ENCODE measurements at regions not wholly inside any gene's neighbourhood (a gene's known extent, or its start where the extent isn't known, plus 50 kb on each side); places are given as distances from the start of the nearest gene placed in this dataset.
"Not testable (repeated sequence)": the region's sequence is repeated elsewhere in the genome, so short reads cannot be mapped to it uniquely, and the experiment has no call there.

- not testable (repeated sequence) for H3K27ac ChIP-seq (ENCODE audit: low read length); H2AFZ ChIP-seq (ENCODE audit: low read length); H3K9ac ChIP-seq (ENCODE audit: low read length); H3K36me3 ChIP-seq (ENCODE audit: insufficient read depth, low read length); H3K4me2 ChIP-seq (ENCODE audit: low read depth, low read length, poor library complexity, severe bottlenecking); DNase-seq; H3K4me1 ChIP-seq (ENCODE audit: low read length); H3K27me3 ChIP-seq (ENCODE audit: low read length); H3K4me3 ChIP-seq (ENCODE audit: low read length); H3K9me2 ChIP-seq (replicated peaks; ENCODE audit: insufficient read depth, low read length); H4K20me1 ChIP-seq (ENCODE audit: insufficient read depth, low read depth, low read length); H3K9me3 ChIP-seq (ENCODE audit: low read length); H3K79me2 ChIP-seq (ENCODE audit: low read length)
These were observed 157.6 kb upstream of the CACNA1E start for GRCh38 chr1:181325765-181326164.

GRCh38 chr1:181326348-181326747 lies 157.0 kb upstream of the CACNA1E start:
- Histone ChIP-seq H2AFZ (ENCODE audit: low read length) (no peak overlapping the region), H3K27ac (ENCODE audit: low read length) (no peak overlapping the region), H3K4me3 (ENCODE audit: low read length) (no peak overlapping the region), H3K36me3 (ENCODE audit: insufficient read depth, low read length) (no peaks in the 10 kb centered on the region), H3K4me1 (ENCODE audit: low read length) (no peaks in the 10 kb centered on the region), H3K27me3 (ENCODE audit: low read length) (no peaks in the 10 kb centered on the region), H3K9ac (ENCODE audit: low read length) (no peak overlapping the region), H4K20me1 (ENCODE audit: insufficient read depth, low read depth, low read length) (no peaks in the 10 kb centered on the region), H3K79me2 (ENCODE audit: low read length) (no peaks in the 10 kb centered on the region), H3K9me2 (replicated peaks; ENCODE audit: insufficient read depth, low read length) (no peaks in the 10 kb centered on the region), H3K9me3 (ENCODE audit: low read length) (no peaks in the 10 kb centered on the region), H3K4me2 (ENCODE audit: low read depth, low read length, poor library complexity, severe bottlenecking) (no peak overlapping the region)
- DNase-seq = no peak

DNA sequence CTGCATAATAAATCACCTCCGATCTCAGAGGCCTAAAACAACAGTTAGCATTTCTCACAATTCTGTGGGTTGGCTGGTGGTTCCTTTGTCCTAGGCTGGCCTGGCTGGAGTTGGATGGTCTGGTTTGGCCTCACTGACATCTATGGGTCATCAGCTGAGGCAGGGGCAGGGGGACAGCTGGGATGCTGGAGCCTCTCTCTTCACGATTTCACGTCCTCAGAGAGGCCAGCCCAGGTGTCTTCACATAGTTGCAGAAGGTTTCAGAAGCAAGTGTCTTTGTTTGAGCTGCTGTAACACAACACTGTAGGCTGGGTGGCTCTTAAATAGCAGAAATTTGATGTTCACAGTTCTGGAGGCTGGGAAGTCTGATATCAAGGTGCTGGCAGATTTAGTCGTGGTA lies 155.5 kb upstream of the CACNA1E start:
- no peaks in the 10 kb centered on the region for H3K27me3 ChIP-seq (ENCODE audit: low read length)
- H3K4me2 ChIP-seq (ENCODE audit: low read depth, low read length, poor library complexity, severe bottlenecking) = no peak overlapping the region
- no peaks in the 10 kb centered on the region for H3K9me3 ChIP-seq (ENCODE audit: low read length)
- no peaks in the 10 kb centered on the region for H3K4me1 ChIP-seq (ENCODE audit: low read length)
- no peaks in the 10 kb centered on the region for H3K79me2 ChIP-seq (ENCODE audit: low read length)
- DNase-seq = no peak
- H3K36me3 ChIP-seq (ENCODE audit: insufficient read depth, low read length) = no peaks in the 10 kb centered on the region
- H3K4me3 ChIP-seq (ENCODE audit: low read length) = no peak overlapping the region
- H3K9ac ChIP-seq (ENCODE audit: low read length) = no peak overlapping the region
- no peak overlapping the region for H3K27ac ChIP-seq (ENCODE audit: low read length)
- no peak overlapping the region for H2AFZ ChIP-seq (ENCODE audit: low read length)
- H3K9me2 ChIP-seq (replicated peaks; ENCODE audit: insufficient read depth, low read length) = no peaks in the 10 kb centered on the region
- H4K20me1 ChIP-seq (ENCODE audit: insufficient read depth, low read depth, low read length) = no peaks in the 10 kb centered on the region

GRCh38 chr1:181334724-181335123 lies 148.6 kb upstream of the CACNA1E start:
- no peak for DNase-seq
- Histone ChIP-seq H3K4me1 (ENCODE audit: low read length) (no peaks in the 10 kb centered on the region), H2AFZ (ENCODE audit: low read length) (no peak overlapping the region), H3K36me3 (ENCODE audit: insufficient read depth, low read length) (no peaks in the 10 kb centered on the region), H3K27ac (ENCODE audit: low read length) (no peak overlapping the region), H3K9me2 (replicated peaks; ENCODE audit: insufficient read depth, low read length) (no peaks in the 10 kb centered on the region), H3K4me2 (ENCODE audit: low read depth, low read length, poor library complexity, severe bottlenecking) (no peak overlapping the region), H3K79me2 (ENCODE audit: low read length) (no peaks in the 10 kb centered on the region), H3K9me3 (ENCODE audit: low read length) (no peaks in the 10 kb centered on the region), H3K4me3 (ENCODE audit: low read length) (no peak overlapping the region), H3K9ac (ENCODE audit: low read length) (no peak overlapping the region), H4K20me1 (ENCODE audit: insufficient read depth, low read depth, low read length) (no peaks in the 10 kb centered on the region), H3K27me3 (ENCODE audit: low read length) (no peaks in the 10 kb centered on the region)

- H3K4me2 ChIP-seq (ENCODE audit: low read depth, low read length, poor library complexity, severe bottlenecking) = no peak overlapping the region
- H4K20me1 ChIP-seq (ENCODE audit: insufficient read depth, low read depth, low read length) = no peaks in the 10 kb centered on the region
- H3K27ac ChIP-seq (ENCODE audit: low read length) = no peak overlapping the region
- no peaks in the 10 kb centered on the region for H3K27me3 ChIP-seq (ENCODE audit: low read length)
- no peaks in the 10 kb centered on the region for H3K4me1 ChIP-seq (ENCODE audit: low read length)
- H3K4me3 ChIP-seq (ENCODE audit: low read length) = no peak overlapping the region
- no peaks in the 10 kb centered on the region for H3K79me2 ChIP-seq (ENCODE audit: low read length)
- DNase-seq = no peak
- no peaks in the 10 kb centered on the region for H3K36me3 ChIP-seq (ENCODE audit: insufficient read depth, low read length)
- H3K9ac ChIP-seq (ENCODE audit: low read length) = no peak overlapping the region
- no peaks in the 10 kb centered on the region for H3K9me2 ChIP-seq (replicated peaks; ENCODE audit: insufficient read depth, low read length)
- H3K9me3 ChIP-seq (ENCODE audit: low read length) = no peaks in the 10 kb centered on the region
- no peak overlapping the region for H2AFZ ChIP-seq (ENCODE audit: low read length)
These were observed 147.7 kb upstream of the CACNA1E start for GRCh38 chr1:181335631-181336030.

GRCh38 chr1:181341026-181341632 lies 142.2 kb upstream of the CACNA1E start:
- H4K20me1 ChIP-seq (ENCODE audit: insufficient read depth, low read depth, low read length) = no peaks in the 10 kb centered on the region
- H2AFZ ChIP-seq (ENCODE audit: low read length) = no peak overlapping the region
- no peak overlapping the region for H3K9ac ChIP-seq (ENCODE audit: low read length)
- no peaks in the 10 kb centered on the region for H3K79me2 ChIP-seq (ENCODE audit: low read length)
- no peaks in the 10 kb centered on the region for H3K27me3 ChIP-seq (ENCODE audit: low read length)
- H3K9me3 ChIP-seq (ENCODE audit: low read length) = no peaks in the 10 kb centered on the region
- H3K4me1 ChIP-seq (ENCODE audit: low read length) = no peaks in the 10 kb centered on the region
- H3K27ac ChIP-seq (ENCODE audit: low read length) = no peak overlapping the region
- no peak overlapping the region for H3K4me2 ChIP-seq (ENCODE audit: low read depth, low read length, poor library complexity, severe bottlenecking)
- H3K4me3 ChIP-seq (ENCODE audit: low read length) = no peak overlapping the region
- no peaks in the 10 kb centered on the region for H3K9me2 ChIP-seq (replicated peaks; ENCODE audit: insufficient read depth, low read length)
- no peak for DNase-seq
- no peaks in the 10 kb centered on the region for H3K36me3 ChIP-seq (ENCODE audit: insufficient read depth, low read length)

GRCh38 chr1:181344091-181344490 lies 139.2 kb upstream of the CACNA1E start:
- H4K20me1 ChIP-seq (ENCODE audit: insufficient read depth, low read depth, low read length) = no peaks in the 10 kb centered on the region
- no peak overlapping the region for H2AFZ ChIP-seq (ENCODE audit: low read length)

DNA sequence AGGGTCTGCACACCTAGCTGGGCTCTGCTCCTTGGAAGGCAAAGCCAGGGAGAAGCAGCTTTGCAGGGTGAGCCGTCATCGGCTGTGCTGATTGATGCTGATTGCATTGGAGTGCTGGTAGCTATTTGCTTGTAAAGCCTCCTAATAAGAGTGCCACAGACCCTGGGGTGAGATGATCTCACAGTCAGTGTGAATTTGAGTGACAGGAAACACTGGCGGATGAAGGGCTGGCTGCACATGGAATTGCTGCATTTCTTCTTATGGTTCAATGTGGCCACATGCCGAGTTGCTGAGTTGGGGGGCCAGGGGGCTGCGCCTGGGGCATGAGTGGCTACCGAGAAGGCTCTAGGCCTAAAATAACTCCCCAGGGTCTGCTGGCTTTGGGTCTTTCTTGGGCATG lies 138.2 kb upstream of the CACNA1E start:
- H2AFZ ChIP-seq (ENCODE audit: low read length) = no peak overlapping the region
- no peaks in the 10 kb centered on the region for H3K79me2 ChIP-seq (ENCODE audit: low read length)
- no peaks in the 10 kb centered on the region for H3K36me3 ChIP-seq (ENCODE audit: insufficient read depth, low read length)
- H3K9me2 ChIP-seq (replicated peaks; ENCODE audit: insufficient read depth, low read length) = no peaks in the 10 kb centered on the region
- H3K4me2 ChIP-seq (ENCODE audit: low read depth, low read length, poor library complexity, severe bottlenecking) = no peak overlapping the region
- no peaks in the 10 kb centered on the region for H4K20me1 ChIP-seq (ENCODE audit: insufficient read depth, low read depth, low read length)
- H3K27ac ChIP-seq (ENCODE audit: low read length) = no peak overlapping the region
- H3K4me3 ChIP-seq (ENCODE audit: low read length) = no peak overlapping the region
- H3K4me1 ChIP-seq (ENCODE audit: low read length) = no peaks in the 10 kb centered on the region
- no peaks in the 10 kb centered on the region for H3K9me3 ChIP-seq (ENCODE audit: low read length)
- H3K27me3 ChIP-seq (ENCODE audit: low read length) = no peaks in the 10 kb centered on the region
- H3K9ac ChIP-seq (ENCODE audit: low read length) = no peak overlapping the region
- no peak for DNase-seq

More at GRCh38 chr1:181344091-181344490, 139.2 kb upstream of the CACNA1E start:
- DNase-seq = no peak
- H3K4me3 ChIP-seq (ENCODE audit: low read length) = no peak overlapping the region
- H3K79me2 ChIP-seq (ENCODE audit: low read length) = no peaks in the 10 kb centered on the region
- no peak overlapping the region for H3K9ac ChIP-seq (ENCODE audit: low read length)
- no peaks in the 10 kb centered on the region for H3K36me3 ChIP-seq (ENCODE audit: insufficient read depth, low read length)
- H3K9me2 ChIP-seq (replicated peaks; ENCODE audit: insufficient read depth, low read length) = no peaks in the 10 kb centered on the region
- H3K4me2 ChIP-seq (ENCODE audit: low read depth, low read length, poor library complexity, severe bottlenecking) = no peak overlapping the region
- no peaks in the 10 kb centered on the region for H3K27me3 ChIP-seq (ENCODE audit: low read length)
- no peaks in the 10 kb centered on the region for H3K4me1 ChIP-seq (ENCODE audit: low read length)
- no peak overlapping the region for H3K27ac ChIP-seq (ENCODE audit: low read length)
- H3K9me3 ChIP-seq (ENCODE audit: low read length) = no peaks in the 10 kb centered on the region

All from Karpas-422 (cell line).